Psoas muscle (tissue), 7 donors: ENCODE measurements at regions not wholly inside any gene's neighbourhood (a gene's known extent, or its start where the extent isn't known, plus 50 kb on each side); places are given as distances from the start of the nearest gene placed in this dataset.
A peak's percentile ranks its signal among the peaks of the same experiment; 100 is the strongest.

Experiments
- ATAC-seq, 4 donors: fragments of 200-7000 bp; cut with Tn5 transposase; one replicate each; pipeline ENCODE4 v1.9.1; 2020; ENCODE audit warnings: moderate library complexity in 3 of 4, mild to moderate bottlenecking in 2 of 4
- DNase-seq, 2 donors: peaks; one replicate each; pipeline ENCODE4 v3.0.0-alpha.2; 2020
- H3K27ac ChIP-seq: fragments of 200-600 bp; one replicate; pipeline ENCODE4 v1.8.0; 2022
- H3K27me3 ChIP-seq, 3 donors: fragments of 200-600 bp in 1 of 3; one replicate each; pipeline versions ENCODE4 v1.6.1 to v1.8.0; 2013 to 2022; ENCODE audit warnings: low read length in 2 of 3, mild to moderate bottlenecking in 2 of 3, moderate library complexity in 1 of 3; ENCODE audit not compliant: insufficient read depth in 3 of 3
- H3K36me3 ChIP-seq, 2 donors: fragments of 200-600 bp in 1 of 2; one replicate each; pipeline versions ENCODE4 v1.6.1 to v1.8.0; 2013 to 2022; ENCODE audit warnings: low read depth in 1 of 2, mild to moderate bottlenecking in 1 of 2, moderate library complexity in 1 of 2; ENCODE audit not compliant: insufficient read depth in 1 of 2
- H3K4me1 ChIP-seq: fragments of 200-600 bp; one replicate; pipeline ENCODE4 v1.8.0; 2022
- H3K4me3 ChIP-seq: fragments of 200-600 bp; one replicate; pipeline ENCODE4 v1.8.0; 2022; ENCODE audit warnings: mild to moderate bottlenecking
- H3K9me3 ChIP-seq: fragments of 200-600 bp; one replicate; pipeline ENCODE4 v1.8.0; 2022
- CTCF ChIP-seq: fragments of 200-600 bp; IDR thresholded peaks from one replicate; pipeline ENCODE4 v1.8.0; 2022; ENCODE audit warnings: antibody characterized with exemption
- WGBS, 3 donors: extraction: QIAGEN DNeasy Blood & Tissue Kit; methylation state at CpG; one replicate each; pipeline versions ENCODE4 v1.1.6 to v1.1.7; 2013; 5-methylcytosine and 5-hydroxymethylcytosine counted together
- intact Hi-C, 2 donors: fragments of 100-400 bp; cut with DNase I; formaldehyde crosslinking; loops; one replicate each; pipeline versions ENCODE4 v1.11.0 to v1.14.2; 2022
- donor health status: healthy with polysubstance abuse.
- donor health status: DM: no; HTN: no; CAD: no; lungs with moderate emphysema.
- donor health status: Bipolar disorder and iron deficiency.
- donor health status: healthy.
- donor health status: DM: yes; HTN: yes; CAD: no.
- donor health status: DM: no; HTN: no; CAD: no.
- donor health status: DM: yes; HTN: yes; CAD: no.

DNA sequence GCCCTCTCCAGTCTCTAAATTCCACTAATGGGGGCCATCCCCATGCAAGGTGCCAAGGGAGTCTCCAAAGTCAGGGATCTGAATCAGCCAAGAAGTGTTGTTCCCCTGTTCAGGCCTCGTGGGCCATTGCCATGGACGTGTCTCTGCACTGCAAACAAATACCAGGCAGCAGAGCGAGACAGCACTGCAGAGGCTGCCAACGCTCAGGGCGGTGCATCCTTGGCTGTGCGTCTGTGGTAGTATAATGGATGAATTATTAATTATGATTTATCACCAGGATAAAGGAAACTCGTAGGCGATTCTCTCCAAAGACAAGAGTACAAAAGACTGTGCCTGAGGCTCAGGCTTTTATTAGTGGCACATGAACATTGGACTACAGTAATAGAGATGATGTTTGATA is 122.3 kb upstream of the NTF3 start:
- Histone ChIP-seq H3K4me3 (no peak overlapping the region), H3K27ac (no peak overlapping the region), H3K36me3 (no peaks in the 10 kb centered on the region), H3K4me1 (no peaks in the 10 kb centered on the region), H3K27me3 (no peaks in the 10 kb centered on the region), H3K9me3 (no peaks in the 10 kb centered on the region)
- no peak for ATAC-seq
- DNase-seq = no peak
- intact Hi-C loops = no loop called here
- TF ChIP-seq CTCF = no peak
- 33 to 61% (median 36%) methylated on average over 8 of the region's 8 CpGs for WGBS, 3 donors

DNA sequence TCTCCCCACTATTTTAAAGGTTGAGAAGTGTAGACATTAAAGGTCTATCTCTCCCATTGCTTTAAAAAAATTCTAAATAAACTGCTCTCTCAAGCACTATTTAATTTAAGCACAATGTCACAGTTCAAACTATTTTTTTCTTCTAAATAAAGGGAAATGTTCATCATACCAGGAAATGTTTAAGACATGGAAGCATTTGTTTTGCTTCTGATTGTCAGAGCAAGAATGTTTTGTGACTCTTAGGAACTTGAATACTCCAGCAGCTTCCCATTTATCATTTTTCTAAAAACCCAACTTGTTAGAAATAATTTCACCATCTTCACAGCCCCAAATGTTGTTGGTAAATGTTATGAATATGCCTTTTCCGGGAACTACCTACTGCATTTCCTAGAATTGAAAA is 121.8 kb upstream of the NTF3 start:
- Histone ChIP-seq H3K27me3 (no peaks in the 10 kb centered on the region), H3K9me3 (no peaks in the 10 kb centered on the region), H3K27ac (no peak overlapping the region), H3K4me3 (no peak overlapping the region), H3K36me3 (no peaks in the 10 kb centered on the region), H3K4me1 (no peaks in the 10 kb centered on the region)
- ATAC-seq (no peak), DNase-seq (no peak)
- 87 to 94% (median 89%) methylated on average over 1 of the region's 1 CpG for WGBS, 3 donors
- TF ChIP-seq CTCF = no peak
- intact Hi-C loops = no loop called here

DNA sequence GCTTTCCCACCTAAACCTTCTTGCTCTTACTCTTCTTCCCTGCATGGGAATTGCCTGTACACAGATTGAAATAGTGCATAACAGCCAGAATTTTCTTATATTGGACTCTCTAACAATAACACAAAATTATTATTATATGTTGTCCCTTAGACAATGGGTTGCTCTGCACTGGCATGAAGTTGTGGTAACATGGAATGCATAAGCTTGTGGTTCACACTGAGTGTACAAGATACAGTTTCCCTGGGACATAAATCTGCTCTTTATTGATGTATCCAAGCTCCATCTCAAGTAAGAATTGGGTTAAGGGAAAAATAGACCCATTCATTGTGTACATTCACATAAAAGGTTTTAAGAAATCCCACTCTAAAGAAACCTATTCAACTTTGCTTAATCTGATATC is 114.4 kb upstream of the NTF3 start:
- Histone ChIP-seq H3K4me1 (no peaks in the 10 kb centered on the region), H3K4me3 (no peak overlapping the region), H3K9me3 (no peaks in the 10 kb centered on the region), H3K27me3 (no peaks in the 10 kb centered on the region), H3K36me3 (no peaks in the 10 kb centered on the region), H3K27ac (no peak overlapping the region)
- TF ChIP-seq CTCF = no peak
- intact Hi-C loops = no loop called here
- DNase-seq = no peak
- ATAC-seq = no peak

GRCh38 chr12:5318874-5319273 is 113.0 kb upstream of the NTF3 start:
- H3K9me3 ChIP-seq = no peaks in the 10 kb centered on the region
- H3K36me3 ChIP-seq = no peaks in the 10 kb centered on the region
- H3K27ac ChIP-seq = no peak overlapping the region
- intact Hi-C loops = no loop called here
- H3K4me1 ChIP-seq = no peaks in the 10 kb centered on the region
- peak in 3 of 4 donors; percentile 40 to 57 (median 57) for ATAC-seq
- no peaks in the 10 kb centered on the region for H3K27me3 ChIP-seq
- no peak for TF ChIP-seq CTCF
- no peak for DNase-seq
- H3K4me3 ChIP-seq = no peak overlapping the region

- H3K9me3 ChIP-seq = no peaks in the 10 kb centered on the region
- H3K36me3 ChIP-seq = no peaks in the 10 kb centered on the region
- 49 to 71% (median 51%) methylated on average over 7 of the region's 7 CpGs for WGBS, 3 donors
- ATAC-seq = no peak
- no peaks in the 10 kb centered on the region for H3K27me3 ChIP-seq
- intact Hi-C loops = no loop called here
- peaks cover 6% of the 10 kb centered on the region for H3K4me1 ChIP-seq
- H3K27ac ChIP-seq = no peak overlapping the region
- DNase-seq = no peak
- H3K4me3 ChIP-seq = no peak overlapping the region
- TF ChIP-seq CTCF = no peak
Observed at GRCh38 chr12:5328669-5329517, 103.0 kb upstream of the NTF3 start.
